H9 (cell line): ENCODE measurements at regions not wholly inside any gene's neighbourhood (a gene's known extent, or its start where the extent isn't known, plus 50 kb on each side); places are given as distances from the start of the nearest gene placed in this dataset.
A peak's percentile ranks its signal among the peaks of the same experiment; 100 is the strongest.
"Not testable (repeated sequence)": the region's sequence is repeated elsewhere in the genome, so short reads cannot be mapped to it uniquely, and the experiment has no call there.

Experiments used
- DNase-seq: peaks from one replicate; pipeline ENCODE4 v3.0.0-alpha.2; 2017
- H2AFZ ChIP-seq: one replicate; pipeline ENCODE4 v1.6.1; 2013; ENCODE audit warnings: mild to moderate bottlenecking, low read length, control low read depth, moderate library complexity
- H2AK5ac ChIP-seq: 2 replicates; pipeline ENCODE4 v1.6.1; 2013; ENCODE audit warnings: low read length, control low read depth, mixed read lengths; ENCODE audit not compliant: insufficient read length
- H2BK120ac ChIP-seq: one replicate; pipeline ENCODE4 v1.6.1; 2013; ENCODE audit warnings: low read depth, mild to moderate bottlenecking, low read length, control low read depth, inconsistent platforms; ENCODE audit not compliant: poor library complexity, severe bottlenecking
- H2BK12ac ChIP-seq: 2 replicates; pipeline ENCODE4 v1.6.1; 2013; ENCODE audit warnings: low read length, control low read depth, mixed read lengths, low read depth; ENCODE audit not compliant: insufficient read length
- H2BK15ac ChIP-seq: 2 replicates; pipeline ENCODE4 v1.6.1; 2013; ENCODE audit warnings: low read depth, low read length, control low read depth
- H2BK20ac ChIP-seq: one replicate; pipeline ENCODE4 v1.6.1; 2013; ENCODE audit warnings: low read depth, mild to moderate bottlenecking, low read length, control low read depth, inconsistent platforms; ENCODE audit not compliant: poor library complexity, severe bottlenecking
- H2BK5ac ChIP-seq: 2 replicates; pipeline ENCODE4 v1.6.1; 2013; ENCODE audit warnings: low read length, control low read depth, mixed read lengths; ENCODE audit not compliant: insufficient read length
- H3K14ac ChIP-seq: 2 replicates; pipeline ENCODE4 v1.6.1; 2013; ENCODE audit warnings: low read length, control low read depth; ENCODE audit not compliant: insufficient read depth
- H3K18ac ChIP-seq: 2 replicates; pipeline ENCODE4 v1.6.1; 2013; ENCODE audit warnings: low read depth, mild to moderate bottlenecking, mixed read lengths, low read length, control low read depth; ENCODE audit not compliant: insufficient read length
- H3K23ac ChIP-seq: 2 replicates; pipeline ENCODE4 v1.6.1; 2013; ENCODE audit warnings: low read length, control low read depth, mixed read lengths, low read depth; ENCODE audit not compliant: insufficient read length
- H3K23me2 ChIP-seq: 2 replicates; pipeline ENCODE4 v1.6.1; 2013; ENCODE audit warnings: low read depth, mild to moderate bottlenecking, mixed read lengths, low read length, control low read depth; ENCODE audit not compliant: insufficient read length, poor library complexity, severe bottlenecking
- H3K27ac ChIP-seq: 2 replicates; pipeline ENCODE4 v1.5.1; 2013; ENCODE audit warnings: low read length, control low read depth, mixed read lengths, low read depth; ENCODE audit not compliant: insufficient read length
- H3K27me3 ChIP-seq: 2 replicates; pipeline ENCODE4 v1.6.1; 2013; ENCODE audit warnings: low read length, control low read depth, inconsistent platforms; ENCODE audit not compliant: insufficient read depth
- H3K4ac ChIP-seq: 2 replicates; pipeline ENCODE4 v1.6.1; 2013; ENCODE audit warnings: low read depth, mild to moderate bottlenecking, control low read depth, inconsistent platforms, low read length, moderate library complexity
- H3K4me1 ChIP-seq: 2 replicates; pipeline ENCODE4 v1.6.1; 2013; ENCODE audit warnings: low read length, control low read depth, inconsistent platforms; ENCODE audit not compliant: insufficient read depth
- H3K4me2 ChIP-seq: 2 replicates; pipeline ENCODE4 v1.6.1; 2013; ENCODE audit warnings: low read length, control low read depth, mixed read lengths; ENCODE audit not compliant: insufficient read length, insufficient read depth
- H3K56ac ChIP-seq: 2 replicates; pipeline ENCODE4 v1.6.1; 2013; ENCODE audit warnings: low read depth, mild to moderate bottlenecking, mixed read lengths, low read length, control low read depth; ENCODE audit not compliant: insufficient read length
- H3K79me1 ChIP-seq: 2 replicates; pipeline ENCODE4 v1.6.1; 2013; ENCODE audit warnings: low read depth, mild to moderate bottlenecking, moderate library complexity, low read length, control low read depth, inconsistent platforms; ENCODE audit not compliant: insufficient read depth, poor library complexity, severe bottlenecking
- H3K79me2 ChIP-seq: 2 replicates; pipeline ENCODE4 v1.6.1; 2013; ENCODE audit warnings: low read length, control low read depth, inconsistent platforms; ENCODE audit not compliant: insufficient read depth
- H3K9ac ChIP-seq: 2 replicates; pipeline ENCODE4 v1.6.1; 2013; ENCODE audit warnings: low read length, control low read depth, mixed read lengths; ENCODE audit not compliant: insufficient read length; ENCODE audit errors: extremely low read depth
- H3K9me3 ChIP-seq: one replicate; pipeline ENCODE4 v1.6.1; 2013; ENCODE audit warnings: low read depth, low read length, inconsistent platforms; ENCODE audit not compliant: control insufficient read depth
- H3T11ph ChIP-seq: one replicate; pipeline ENCODE4 v1.6.1; 2013; ENCODE audit warnings: mild to moderate bottlenecking, low read length, control low read depth, inconsistent platforms
- H4K20me1 ChIP-seq: one replicate; pipeline ENCODE4 v1.6.1; 2013; ENCODE audit not compliant: control insufficient read depth, insufficient read length, insufficient read depth
- H4K5ac ChIP-seq: 2 replicates; pipeline ENCODE4 v1.6.1; 2013; ENCODE audit warnings: low read depth, mild to moderate bottlenecking, mixed read lengths, low read length, control low read depth; ENCODE audit not compliant: insufficient read length
- H4K8ac ChIP-seq: replicated peaks from 2 replicates; pipeline ENCODE4 v1.6.1; 2013; ENCODE audit warnings: low read length, control low read depth, mixed read lengths, low read depth; ENCODE audit not compliant: insufficient read length
- H4K91ac ChIP-seq: 2 replicates; pipeline ENCODE4 v1.6.1; 2013; ENCODE audit warnings: low read depth, mild to moderate bottlenecking, moderate library complexity, mixed read lengths, low read length, control low read depth; ENCODE audit not compliant: insufficient read length
- H3K27ac Mint-ChIP-seq, 3 experiments: 2 replicates in 2 of 3; 3 replicates in 1 of 3; pipeline ENCODE4 v1.8.0; 2020 to 2021; ENCODE audit warnings: mixed read lengths in 3 of 3, mild to moderate bottlenecking in 1 of 3, moderate library complexity in 1 of 3
- H3K27me3 Mint-ChIP-seq: 2 replicates; pipeline ENCODE4 v1.8.0; 2021; ENCODE audit warnings: low read depth, mild to moderate bottlenecking, moderate library complexity, mixed read lengths
- H3K36me3 Mint-ChIP-seq, 3 experiments: 2 replicates in 2 of 3; 3 replicates in 1 of 3; pipeline ENCODE4 v1.8.0; 2020 to 2021; ENCODE audit warnings: low read depth in 3 of 3, mixed read lengths in 3 of 3; ENCODE audit not compliant: insufficient read depth in 1 of 3
- H3K4me1 Mint-ChIP-seq, 2 experiments: 2 replicates each; pipeline ENCODE4 v1.8.0; 2020; ENCODE audit warnings: mixed read lengths in 2 of 2
- H3K4me3 Mint-ChIP-seq, 2 experiments: 2 replicates in 1 of 2; 3 replicates in 1 of 2; pipeline ENCODE4 v1.8.0; 2020 to 2021; ENCODE audit warnings: mild to moderate bottlenecking in 2 of 2, mixed read lengths in 2 of 2, moderate library complexity in 1 of 2
- H3K9me3 Mint-ChIP-seq, 2 experiments: 2 replicates in 1 of 2; 3 replicates in 1 of 2; pipeline ENCODE4 v1.8.0; 2020; ENCODE audit warnings: mild to moderate bottlenecking in 2 of 2, mixed read lengths in 2 of 2, moderate library complexity in 1 of 2
- WGBS: extraction: QIAGEN DNeasy Blood & Tissue Kit; methylation state at CpG from one replicate; pipeline ENCODE4 v1.1.7; 2013; ENCODE audit warnings: missing lambda C conversion rate, low lambda C conversion rate, mixed read lengths; ENCODE audit not compliant: insufficient read length; ENCODE audit errors: extremely low coverage; 5-methylcytosine and 5-hydroxymethylcytosine counted together

DNA sequence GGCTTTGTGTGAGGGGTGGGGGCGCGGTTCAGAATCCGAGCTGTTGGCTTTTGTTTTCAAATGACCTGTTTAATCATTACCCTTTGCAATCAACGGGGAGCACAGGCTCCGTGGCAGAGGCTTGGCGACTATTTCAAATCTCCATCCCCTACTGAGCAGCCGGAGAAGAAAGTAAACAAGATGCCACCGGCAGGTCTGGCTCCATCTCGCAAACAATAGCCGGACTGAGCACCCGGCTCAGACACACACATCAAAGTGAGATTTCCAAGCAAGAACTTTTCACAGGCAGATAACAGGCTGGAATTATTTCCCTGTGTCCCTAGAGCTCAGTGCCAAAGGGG is 143.4 kb downstream of the GTF2IRD2B start:
- not testable (repeated sequence) for H4K8ac ChIP-seq, H2BK120ac ChIP-seq, H3T11ph ChIP-seq, H3K14ac ChIP-seq, H2AK5ac ChIP-seq, H3K9me3 ChIP-seq, H2BK15ac ChIP-seq, H3K27ac Mint-ChIP-seq, H3K36me3 Mint-ChIP-seq, H4K5ac ChIP-seq, H2AFZ ChIP-seq, H3K4me1 ChIP-seq, H3K4me2 ChIP-seq, H2BK20ac ChIP-seq, H3K4ac ChIP-seq, DNase-seq, H4K91ac ChIP-seq, H3K79me2 ChIP-seq, H3K27ac ChIP-seq, H2BK12ac ChIP-seq, H2BK5ac ChIP-seq, H3K56ac ChIP-seq, H3K9me3 Mint-ChIP-seq, H3K4me1 Mint-ChIP-seq, H4K20me1 ChIP-seq, H3K27me3 ChIP-seq, H3K4me3 Mint-ChIP-seq, H3K79me1 ChIP-seq, H3K23me2 ChIP-seq, H3K18ac ChIP-seq, H3K9ac ChIP-seq, H3K27me3 Mint-ChIP-seq, H3K23ac ChIP-seq
- no CpG with 5 or more reads among the region's 11 CpGs for WGBS

DNA sequence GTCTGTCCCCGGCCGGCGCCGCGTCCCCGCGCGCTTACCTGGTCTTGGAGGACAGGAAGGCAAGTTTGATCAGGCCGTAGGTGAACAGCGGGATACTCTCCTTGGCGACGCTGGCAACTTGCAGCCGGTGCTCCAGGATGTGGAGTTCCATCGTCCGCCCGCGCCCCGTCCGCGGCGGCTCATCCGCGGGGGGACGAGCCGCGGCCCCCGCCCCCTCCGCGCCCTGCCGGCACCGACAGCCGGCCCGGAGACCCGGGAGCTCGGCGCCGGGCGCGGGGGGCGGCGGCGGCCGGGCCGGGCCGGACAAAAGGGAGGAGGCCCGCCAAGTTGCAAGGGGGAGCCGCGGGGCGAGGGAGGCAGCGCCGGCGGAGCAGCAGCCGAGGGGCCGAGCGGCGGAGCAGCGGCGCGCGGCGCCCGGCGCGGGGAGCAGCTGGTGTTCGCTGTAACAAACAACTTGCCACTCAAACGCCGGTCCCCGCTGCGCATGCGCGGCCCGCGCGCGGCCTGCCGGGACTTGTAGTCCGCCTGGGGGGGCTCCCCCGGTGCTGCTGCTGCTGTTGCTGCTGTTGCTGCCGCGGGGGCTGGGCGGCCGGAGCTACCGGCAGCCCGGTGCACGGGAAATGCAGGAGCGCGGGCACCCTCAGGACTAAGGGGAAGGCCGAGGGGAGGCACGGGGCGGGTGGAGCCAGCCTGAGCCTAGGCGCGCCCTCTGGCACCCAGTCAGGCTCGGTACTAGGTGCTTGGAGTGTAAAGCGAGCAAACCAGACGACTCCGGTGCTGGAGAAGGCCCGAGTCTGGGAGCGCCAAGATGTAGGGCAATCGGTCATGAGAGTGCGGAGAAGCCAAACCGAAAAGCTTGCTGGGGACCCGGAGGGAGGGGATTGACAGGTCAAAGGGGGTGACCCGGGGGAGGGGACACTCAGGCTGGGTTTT is 145.1 kb downstream of the GTF2IRD2B start:
- not testable (repeated sequence) for H2AFZ ChIP-seq, H3K9ac ChIP-seq, H2AK5ac ChIP-seq, H3K79me1 ChIP-seq, H3K27ac ChIP-seq, H3K79me2 ChIP-seq, H4K91ac ChIP-seq, H3K23ac ChIP-seq, H3K23me2 ChIP-seq, H2BK12ac ChIP-seq, H2BK15ac ChIP-seq, H3K27me3 ChIP-seq, H3K56ac ChIP-seq, H3K9me3 ChIP-seq, H3K4ac ChIP-seq, H3T11ph ChIP-seq, H3K4me2 ChIP-seq, DNase-seq, H2BK20ac ChIP-seq, H2BK5ac ChIP-seq, H3K9me3 Mint-ChIP-seq, H3K14ac ChIP-seq, H3K18ac ChIP-seq, H4K5ac ChIP-seq, H3K27ac Mint-ChIP-seq, H4K20me1 ChIP-seq, H2BK120ac ChIP-seq, H3K36me3 Mint-ChIP-seq, H3K4me1 Mint-ChIP-seq, H3K27me3 Mint-ChIP-seq, H4K8ac ChIP-seq, H3K4me1 ChIP-seq
- H3K4me3 Mint-ChIP-seq = peak overlapping the region; percentile 45 to 64; a peak in 4 of 5 replicates
- no CpG with 5 or more reads among the region's 103 CpGs for WGBS
